IMR-90 (cell line): ENCODE measurements at regions not wholly inside any gene's neighbourhood (a gene's known extent, or its start where the extent isn't known, plus 50 kb on each side); places are given as distances from the start of the nearest gene placed in this dataset.

Source experiments
- ATAC-seq: fragments of 200-7000 bp; cut with Tn5 transposase; 2 replicates; pipeline ENCODE4 v1.9.1; 2020; ENCODE audit warnings: low read depth, mild to moderate bottlenecking, moderate library complexity
- BruUV-seq: library from RNA; stranded (reverse); fragments of 400-500 nt; replicated peaks from 2 replicates; lab custom pipeline; 2021; lab: Mats Ljungman, UMichigan
- CTCF ChIA-PET: fragments of 300-600 bp; formaldehyde crosslinking; extraction: SDS; loops from one replicate; lab custom pipeline; 2021; ENCODE audit warnings: antibody characterized with exemption; lab: Yijun Ruan, JAX
- POLR2A ChIA-PET: fragments of 300-600 bp; sonication (Branson Sonifier 250); formaldehyde crosslinking; loops from one replicate; lab custom pipeline; 2022; ENCODE audit warnings: antibody characterized with exemption; ENCODE audit not compliant: unreplicated experiment; lab: Charles Lee
- DNase-seq: peaks from one replicate; pipeline ENCODE4 v3.0.0; 2013
- H2AFZ ChIP-seq: replicated peaks from 2 replicates; pipeline ENCODE3; 2013; ENCODE audit warnings: low read length, mild to moderate bottlenecking; ENCODE audit not compliant: poor library complexity
- H2AK5ac ChIP-seq: 2 replicates; pipeline ENCODE4 v1.6.1; 2013; ENCODE audit warnings: low read depth, low read length, inconsistent platforms
- H2AK9ac ChIP-seq: replicated peaks from 2 replicates; pipeline ENCODE3; 2013; ENCODE audit warnings: mild to moderate bottlenecking, low read depth, low read length, moderate library complexity; ENCODE audit not compliant: poor library complexity
- H2BK120ac ChIP-seq: 2 replicates; pipeline ENCODE4 v1.6.1; 2013; ENCODE audit warnings: low read depth, low read length, inconsistent platforms
- H2BK15ac ChIP-seq: 3 replicates; pipeline ENCODE4 v1.6.1; 2013; ENCODE audit warnings: low read depth, low read length, inconsistent platforms
- H2BK20ac ChIP-seq: 2 replicates; pipeline ENCODE4 v1.6.1; 2013; ENCODE audit warnings: low read depth, mild to moderate bottlenecking, inconsistent platforms, low read length, moderate library complexity
- H2BK5ac ChIP-seq: 2 replicates; pipeline ENCODE4 v1.6.1; 2013; ENCODE audit warnings: mild to moderate bottlenecking, low read depth, low read length, inconsistent platforms; ENCODE audit not compliant: poor library complexity, severe bottlenecking
- H3K14ac ChIP-seq: replicated peaks from 2 replicates; pipeline ENCODE4 v1.6.1; 2013; ENCODE audit warnings: low read depth, low read length, inconsistent platforms
- H3K18ac ChIP-seq: 2 replicates; pipeline ENCODE4 v1.6.1; 2013; ENCODE audit warnings: low read depth, low read length, control low read depth
- H3K23ac ChIP-seq: 2 replicates; pipeline ENCODE4 v1.6.1; 2013; ENCODE audit warnings: low read depth, low read length, inconsistent platforms
- H3K27ac ChIP-seq: 2 replicates; pipeline ENCODE4 v1.5.1; 2013; ENCODE audit warnings: mild to moderate bottlenecking, control low read depth, low read length; ENCODE audit not compliant: insufficient read depth
- H3K27me3 ChIP-seq: 2 replicates; pipeline ENCODE4 v1.6.1; 2013; ENCODE audit warnings: low read length; ENCODE audit not compliant: control insufficient read depth, insufficient read depth
- H3K36me3 ChIP-seq: 2 replicates; pipeline ENCODE4 v1.6.1; 2013; ENCODE audit warnings: low read length, mixed read lengths; ENCODE audit not compliant: control insufficient read depth, insufficient read depth
- H3K4ac ChIP-seq: 2 replicates; pipeline ENCODE4 v1.6.1; 2013; ENCODE audit warnings: low read depth, low read length, inconsistent platforms
- H3K4me1 ChIP-seq: 2 replicates; pipeline ENCODE4 v1.6.1; 2013; ENCODE audit warnings: low read length, mixed read lengths; ENCODE audit not compliant: control insufficient read depth, insufficient read depth
- H3K4me2 ChIP-seq: 2 replicates; pipeline ENCODE4 v1.6.1; 2013; ENCODE audit warnings: low read depth, mild to moderate bottlenecking, control low read depth, low read length, moderate library complexity
- H3K4me3 ChIP-seq: 2 replicates; pipeline ENCODE4 v1.5.1; 2013; ENCODE audit warnings: low read depth, mild to moderate bottlenecking, control low read depth, low read length, moderate library complexity; ENCODE audit not compliant: insufficient read depth
- H3K56ac ChIP-seq: 2 replicates; pipeline ENCODE4 v1.6.1; 2013; ENCODE audit warnings: low read length, inconsistent platforms; ENCODE audit not compliant: insufficient read depth; ENCODE audit errors: extremely low read depth
- H3K79me1 ChIP-seq, 2 experiments: 2 replicates each; pipeline ENCODE4 v1.6.1; 2013; ENCODE audit warnings: low read length in 2 of 2, inconsistent platforms in 1 of 2, low read depth in 1 of 2
- H3K9ac ChIP-seq: 2 replicates; pipeline ENCODE4 v1.6.1; 2013; ENCODE audit warnings: low read depth, low read length, control low read depth
- H3K9me1 ChIP-seq: 2 replicates; pipeline ENCODE4 v1.6.1; 2013; ENCODE audit warnings: low read length, inconsistent platforms; ENCODE audit not compliant: insufficient read depth
- H3K9me3 ChIP-seq: 2 replicates; pipeline ENCODE4 v1.6.1; 2013; ENCODE audit warnings: low read length; ENCODE audit not compliant: control insufficient read depth, insufficient read depth
- H4K20me1 ChIP-seq: 2 replicates; pipeline ENCODE4 v1.6.1; 2013; ENCODE audit warnings: low read length, inconsistent platforms; ENCODE audit not compliant: insufficient read depth
- H4K5ac ChIP-seq: 2 replicates; pipeline ENCODE4 v1.6.1; 2013; ENCODE audit warnings: mild to moderate bottlenecking, low read depth, low read length, control low read depth
- H4K8ac ChIP-seq, 2 experiments: 2 replicates each; pipeline ENCODE4 v1.6.1; 2013; ENCODE audit warnings: low read depth in 2 of 2, low read length in 2 of 2, control low read depth in 1 of 2, inconsistent platforms in 1 of 2
- H4K91ac ChIP-seq: 2 replicates; pipeline ENCODE4 v1.6.1; 2013; ENCODE audit warnings: low read depth, low read length, inconsistent platforms; ENCODE audit not compliant: insufficient read depth
- BHLHE40 ChIP-seq: fragments of 150-350 bp; IDR thresholded peaks from 2 replicates; pipeline ENCODE4 v1.6.1; 2016; ENCODE audit warnings: mild to moderate bottlenecking, low read depth, low read length
- CEBPB ChIP-seq: IDR thresholded peaks from 2 replicates; pipeline ENCODE4 v1.6.1; 2012; ENCODE audit warnings: low read depth, low read length, improper control_type of control experiment
- CHD1 ChIP-seq: IDR thresholded peaks from 2 replicates; pipeline ENCODE4 v1.6.1; 2012; ENCODE audit warnings: low read depth, low read length, improper control_type of control experiment
- CTCF ChIP-seq: conservative IDR thresholded peaks from 2 replicates; pipeline ENCODE4 v1.5.1; 2012; ENCODE audit warnings: mild to moderate bottlenecking, low read depth, low read length, improper control_type of control experiment
- ELK1 ChIP-seq: fragments of 150-350 bp; IDR thresholded peaks from 2 replicates; pipeline ENCODE4 v1.6.1; 2016; ENCODE audit warnings: low read depth, mild to moderate bottlenecking, low read length, moderate library complexity, borderline replicate concordance
- FOS ChIP-seq: fragments of 150-350 bp; IDR thresholded peaks from 2 replicates; pipeline ENCODE4 v1.6.1; 2016; ENCODE audit warnings: low read depth, low read length
- MAFK ChIP-seq: IDR thresholded peaks from 2 replicates; pipeline ENCODE4 v1.6.1; 2012; ENCODE audit warnings: low read depth, low read length, improper control_type of control experiment
- MAZ ChIP-seq: IDR thresholded peaks from 2 replicates; pipeline ENCODE4 v1.6.1; 2012; ENCODE audit warnings: low read depth, mild to moderate bottlenecking, low read length, improper control_type of control experiment, moderate library complexity, borderline replicate concordance
- MXI1 ChIP-seq: IDR thresholded peaks from 2 replicates; pipeline ENCODE4 v1.6.1; 2012; ENCODE audit warnings: low read depth, mild to moderate bottlenecking, low read length, moderate library complexity, borderline replicate concordance
- NFE2L2 ChIP-seq: fragments of 150-350 bp; IDR thresholded peaks from 2 replicates; pipeline ENCODE4 v1.6.1; 2016; ENCODE audit warnings: low read depth, mild to moderate bottlenecking, low read length
- POLR2A ChIP-seq: IDR thresholded peaks from 2 replicates; pipeline ENCODE4 v1.6.1; 2012; ENCODE audit warnings: mild to moderate bottlenecking, low read depth, low read length
- RAD21 ChIP-seq: IDR thresholded peaks from 2 replicates; pipeline ENCODE4 v1.6.1; 2012; ENCODE audit warnings: low read length, improper control_type of control experiment
- RCOR1 ChIP-seq: IDR thresholded peaks from 2 replicates; pipeline ENCODE4 v1.6.1; 2012; ENCODE audit warnings: mild to moderate bottlenecking, low read length, improper control_type of control experiment; ENCODE audit not compliant: insufficient replicate concordance
- RFX5 ChIP-seq: IDR thresholded peaks from 2 replicates; pipeline ENCODE4 v1.8.0; 2012; ENCODE audit warnings: low read depth, mild to moderate bottlenecking, low read length, moderate library complexity
- SMC3 ChIP-seq: fragments of 150-350 bp; IDR thresholded peaks from 2 replicates; pipeline ENCODE4 v1.6.1; 2016; ENCODE audit warnings: low read depth, mild to moderate bottlenecking, antibody characterized with exemption, low read length, moderate library complexity
- USF2 ChIP-seq: fragments of 150-350 bp; IDR thresholded peaks from 2 replicates; pipeline ENCODE4 v1.6.1; 2017; ENCODE audit warnings: mild to moderate bottlenecking, antibody characterized with exemption, low read length, low read depth
- WGBS, 2 experiments: methylation state at CpG; one replicate each; pipeline versions ENCODE4 v1.1.5 to v1.1.7; 2013; ENCODE audit warnings: missing lambda C conversion rate in 2 of 2; ENCODE audit not compliant: insufficient read length in 1 of 2; ENCODE audit errors: extremely low coverage in 2 of 2; 5-methylcytosine and 5-hydroxymethylcytosine counted together
- dilution Hi-C: fragments of 300-500 bp; cut with HindIII; formaldehyde crosslinking; loops from one replicate; pipeline ENCODE4 v1.14.3; 2018; ENCODE audit warnings: low sequenced_read_pairs; ENCODE audit not compliant: unreplicated experiment
- in situ Hi-C: fragments of 300-500 bp; cut with MboI; formaldehyde crosslinking; loops from 3 replicates; pipeline ENCODE4 v1.14.3; 2019; ENCODE audit warnings: low sequenced_read_pairs, inconsistent platforms, mixed read lengths
- intact Hi-C: fragments of 100-400 bp; cut with micrococcal nuclease; formaldehyde crosslinking; loops from 2 replicates; pipeline ENCODE4 v1.10.0; 2022

GRCh38 chr9:136599074-136599531 is 53.3 kb upstream of the NOTCH1 start:
- no peak for DNase-seq
- Histone ChIP-seq H3K56ac (no peak overlapping the region), H3K23ac (no peak overlapping the region), H4K8ac (no peak overlapping the region), H3K9me3 (no peaks in the 10 kb centered on the region), H3K27me3 (peaks cover 12% of the 10 kb centered on the region), H3K18ac (no peak overlapping the region), H4K5ac (no peak overlapping the region), H3K4ac (no peak overlapping the region), H2BK20ac (no peak overlapping the region), H4K20me1 (no peaks in the 10 kb centered on the region), H3K79me1 (no peaks in the 10 kb centered on the region), H3K4me1 (no peaks in the 10 kb centered on the region), H3K36me3 (no peaks in the 10 kb centered on the region), H3K14ac (no peak overlapping the region), H2AK5ac (no peak overlapping the region), H3K27ac (no peak overlapping the region), H3K9me1 (no peaks in the 10 kb centered on the region), H3K4me2 (no peak overlapping the region), H2AK9ac (no peak overlapping the region), H4K91ac (no peak overlapping the region), H2BK5ac (no peak overlapping the region), H2BK15ac (no peak overlapping the region), H2AFZ (no peak overlapping the region), H3K4me3 (no peak overlapping the region), H3K9ac (no peak overlapping the region), H2BK120ac (no peak overlapping the region)
- dilution Hi-C loops (no loop called here), intact Hi-C loops (no loop called here), in situ Hi-C loops (no loop called here)
- ChIA-PET CTCF (no interaction called here), POLR2A (no interaction called here)
- TF ChIP-seq CEBPB (no peak), MXI1 (no peak), RCOR1 (no peak), SMC3 (no peak), BHLHE40 (no peak), ELK1 (no peak), MAFK (no peak), RAD21 (no peak), USF2 (no peak), NFE2L2 (no peak), CHD1 (no peak), POLR2A (no peak), MAZ (no peak), RFX5 (no peak), FOS (no peak), CTCF (no peak)
- no CpG with 5 or more reads among the region's 18 CpGs for WGBS, 2 experiments
- BruUV-seq = no TSS peak
- ATAC-seq = no peak
